Lung (tissue), 11 donors: ENCODE measurements at regions not wholly inside any gene's neighbourhood (a gene's known extent, or its start where the extent isn't known, plus 50 kb on each side); places are given as distances from the start of the nearest gene placed in this dataset.

ENCODE experiments used
- ATAC-seq: fragments of 200-7000 bp; cut with Tn5 transposase; one replicate; pipeline ENCODE4 v1.9.1; 2020; ENCODE audit warnings: moderate number of reproducible peaks; ENCODE audit not compliant: insufficient read depth, low FRiP score
- DNase-seq, 3 donors: peaks; one replicate each; pipeline ENCODE4 v3.0.0-alpha.2; 2013 to 2017
- H3K27ac ChIP-seq, 2 donors: one replicate each; pipeline ENCODE4 v1.5.1; 2013; ENCODE audit warnings: mild to moderate bottlenecking in 2 of 2, moderate library complexity in 2 of 2, control low read depth in 1 of 2, inconsistent platforms in 1 of 2, low read depth in 1 of 2, low read length in 1 of 2
- H3K27me3 ChIP-seq, 3 donors: one replicate each; pipeline ENCODE4 v1.5.1; 2013; ENCODE audit warnings: low read length in 2 of 3; ENCODE audit not compliant: control insufficient read depth in 3 of 3, insufficient read depth in 3 of 3
- H3K36me3 ChIP-seq, 4 donors: one replicate each; pipeline ENCODE4 v1.5.1; 2013; ENCODE audit warnings: low read length in 4 of 4, mild to moderate bottlenecking in 1 of 4, moderate library complexity in 1 of 4; ENCODE audit not compliant: control insufficient read depth in 4 of 4, insufficient read depth in 4 of 4
- H3K4me1 ChIP-seq, 5 donors: one replicate each; pipeline ENCODE4 v1.5.1; 2013; ENCODE audit warnings: low read length in 5 of 5, mild to moderate bottlenecking in 2 of 5, moderate library complexity in 1 of 5; ENCODE audit not compliant: control insufficient read depth in 5 of 5, insufficient read depth in 5 of 5
- H3K4me3 ChIP-seq: one replicate; pipeline ENCODE4 v1.5.1; 2013; ENCODE audit warnings: mild to moderate bottlenecking, control low read depth, moderate library complexity
- H3K9ac ChIP-seq, 2 donors: one replicate each; pipeline ENCODE4 v1.5.1; 2013; ENCODE audit warnings: low read length in 2 of 2, control low read depth in 1 of 2; ENCODE audit not compliant: insufficient read depth in 1 of 2
- H3K9me3 ChIP-seq, 4 donors: one replicate each; pipeline ENCODE4 v1.5.1; 2013; ENCODE audit warnings: low read length in 3 of 4, mild to moderate bottlenecking in 1 of 4, moderate library complexity in 1 of 4; ENCODE audit not compliant: control insufficient read depth in 4 of 4, insufficient read depth in 3 of 4
- WGBS, 2 donors: extraction: QIAGEN DNeasy Blood & Tissue Kit; methylation state at CpG; one replicate each; pipeline ENCODE4 v1.1.7; 2013; 5-methylcytosine and 5-hydroxymethylcytosine counted together
- TF ChIP-seq, protein P1 (sequence below): IDR thresholded peaks from 2 replicates; pipeline ENCODE4 v1.5.1; 2012; ENCODE audit warnings: mild to moderate bottlenecking; ENCODE audit errors: control extremely low read depth, extremely low read depth
- donor health status: control.
- donor health status: control.
- donor health status: Bipolar disorder and iron deficiency.
- donor health status: healthy.
- donor health status: DM: yes; HTN: yes; CAD: no.

DNA sequence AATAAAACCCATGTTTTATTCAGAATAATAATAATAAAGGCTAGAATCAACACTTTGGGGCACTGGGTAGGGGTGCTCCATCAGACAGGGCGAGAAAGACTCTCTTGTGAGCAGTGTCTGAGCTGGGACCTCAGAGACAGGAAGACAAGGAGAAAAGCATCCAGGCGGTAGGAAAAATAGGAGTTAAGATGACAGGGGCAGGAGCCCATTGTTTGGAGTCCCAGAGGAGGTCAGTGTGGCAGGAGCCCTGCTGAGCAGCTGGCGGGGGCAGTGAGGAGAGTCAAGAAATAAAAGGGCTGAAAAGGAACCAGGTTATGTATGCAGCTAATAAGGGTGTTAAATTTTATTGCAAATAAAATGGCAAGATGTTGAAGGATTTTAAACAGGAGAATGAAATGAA lies 457.4 kb downstream of the FBXO15 start:
- H3K9ac ChIP-seq, result no peak overlapping the region
- H3K4me3 ChIP-seq, result no peak overlapping the region
- no peak overlapping the region for H3K27ac ChIP-seq
- H3K27me3 ChIP-seq, result no peaks in the 10 kb centered on the region
- TF ChIP-seq, protein P1, sequence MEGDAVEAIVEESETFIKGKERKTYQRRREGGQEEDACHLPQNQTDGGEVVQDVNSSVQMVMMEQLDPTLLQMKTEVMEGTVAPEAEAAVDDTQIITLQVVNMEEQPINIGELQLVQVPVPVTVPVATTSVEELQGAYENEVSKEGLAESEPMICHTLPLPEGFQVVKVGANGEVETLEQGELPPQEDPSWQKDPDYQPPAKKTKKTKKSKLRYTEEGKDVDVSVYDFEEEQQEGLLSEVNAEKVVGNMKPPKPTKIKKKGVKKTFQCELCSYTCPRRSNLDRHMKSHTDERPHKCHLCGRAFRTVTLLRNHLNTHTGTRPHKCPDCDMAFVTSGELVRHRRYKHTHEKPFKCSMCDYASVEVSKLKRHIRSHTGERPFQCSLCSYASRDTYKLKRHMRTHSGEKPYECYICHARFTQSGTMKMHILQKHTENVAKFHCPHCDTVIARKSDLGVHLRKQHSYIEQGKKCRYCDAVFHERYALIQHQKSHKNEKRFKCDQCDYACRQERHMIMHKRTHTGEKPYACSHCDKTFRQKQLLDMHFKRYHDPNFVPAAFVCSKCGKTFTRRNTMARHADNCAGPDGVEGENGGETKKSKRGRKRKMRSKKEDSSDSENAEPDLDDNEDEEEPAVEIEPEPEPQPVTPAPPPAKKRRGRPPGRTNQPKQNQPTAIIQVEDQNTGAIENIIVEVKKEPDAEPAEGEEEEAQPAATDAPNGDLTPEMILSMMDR, result no peak
- H3K4me1 ChIP-seq, result peaks cover 0 to 11% (median 6%) of the 10 kb centered on the region in 5 donors
- H3K9me3 ChIP-seq, result peaks cover 0 to 4% (median 0%) of the 10 kb centered on the region in 4 donors
- DNase-seq (no peak), ATAC-seq (no peak)
- WGBS, 2 donors, result 59 to 74% methylated on average over 3 of the region's 3 CpGs
- H3K36me3 ChIP-seq, result no peaks in the 10 kb centered on the region

DNA sequence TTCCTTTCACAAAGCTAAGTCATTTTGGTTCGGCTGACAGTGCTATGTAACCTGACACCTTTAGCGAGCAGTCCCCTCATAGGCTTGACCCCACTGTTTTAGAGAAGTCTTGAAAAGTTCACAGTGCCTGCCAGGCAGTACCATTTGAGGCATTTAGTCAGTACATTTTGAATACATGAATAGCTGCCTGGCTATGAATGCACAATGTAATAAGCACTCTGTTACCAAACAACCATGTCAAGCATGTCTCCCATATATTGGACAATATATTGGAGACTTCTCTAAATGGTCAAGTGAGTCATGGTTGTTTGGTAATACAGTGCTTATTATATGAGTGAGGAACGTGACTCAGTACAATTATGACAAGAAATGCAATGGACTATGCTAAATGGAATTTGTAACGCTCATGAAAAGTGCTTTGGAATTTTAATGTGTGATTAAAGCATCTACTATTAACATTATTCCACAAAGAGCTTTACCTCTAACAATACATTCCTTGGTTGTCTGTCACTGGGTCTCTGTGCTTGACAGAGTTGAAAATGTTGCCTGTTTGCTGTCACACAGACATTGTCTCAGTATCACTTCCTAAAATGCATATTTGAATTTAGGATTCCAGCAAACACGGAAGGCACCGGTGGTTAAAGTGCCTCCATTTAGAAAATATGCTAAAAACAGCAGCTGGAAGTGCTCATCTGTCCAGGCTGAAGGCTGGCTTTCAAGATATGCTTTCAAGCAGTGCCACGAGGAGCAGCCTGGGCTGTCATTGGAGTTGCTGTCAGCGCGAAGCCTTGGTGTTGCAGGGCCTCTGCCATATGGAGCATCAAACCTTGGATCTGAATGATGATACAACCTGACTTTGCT lies 458.6 kb downstream of the FBXO15 start:
- ATAC-seq, result no peak
- peaks cover 0 to 11% (median 6%) of the 10 kb centered on the region in 5 donors for H3K4me1 ChIP-seq
- no peak overlapping the region for H3K9ac ChIP-seq
- H3K36me3 ChIP-seq, result no peaks in the 10 kb centered on the region
- no peaks in the 10 kb centered on the region for H3K27me3 ChIP-seq
- WGBS, 2 donors, result 51 to 60% methylated on average over 9 of the region's 9 CpGs
- H3K27ac ChIP-seq, result no peak overlapping the region
- TF ChIP-seq, protein P1, result no peak
- no peak overlapping the region for H3K4me3 ChIP-seq
- DNase-seq, result peak; percentile 40 to 44 (median 43)
- peaks cover 0 to 4% (median 0%) of the 10 kb centered on the region in 4 donors for H3K9me3 ChIP-seq

DNA sequence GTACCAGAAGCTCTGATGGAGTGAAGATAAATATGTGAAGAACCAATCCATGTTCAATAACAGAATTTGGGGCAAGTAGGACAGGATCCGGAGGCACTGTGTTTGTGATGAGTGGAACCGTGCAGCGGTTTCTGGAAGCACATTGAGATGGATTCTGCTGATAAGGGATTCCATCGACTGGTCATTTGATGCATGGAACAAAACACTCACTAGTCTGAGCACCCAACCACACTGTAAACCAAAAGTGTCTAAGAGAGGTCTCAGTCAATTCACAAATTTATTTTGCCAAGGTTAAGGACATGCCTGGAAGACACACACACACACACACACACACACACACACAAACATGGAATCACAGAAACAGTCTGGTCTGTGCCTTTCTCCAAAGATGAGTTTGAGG lies 459.5 kb downstream of the FBXO15 start:
- DNase-seq (no peak), ATAC-seq (no peak)
- TF ChIP-seq, protein P1, result no peak
- no peak overlapping the region for H3K27ac ChIP-seq
- no peak overlapping the region for H3K9ac ChIP-seq
- H3K9me3 ChIP-seq, result peaks cover 0 to 4% (median 0%) of the 10 kb centered on the region in 4 donors
- peaks cover 0 to 11% (median 6%) of the 10 kb centered on the region in 5 donors for H3K4me1 ChIP-seq
- no peaks in the 10 kb centered on the region for H3K27me3 ChIP-seq
- no peaks in the 10 kb centered on the region for H3K36me3 ChIP-seq
- WGBS, 2 donors, result 79 to 90% methylated on average over 4 of the region's 4 CpGs
- H3K4me3 ChIP-seq, result no peak overlapping the region
